ENCODE measurements at regions not wholly inside any gene's neighbourhood (a gene's known extent, or its start where the extent isn't known, plus 50 kb on each side); places are given as distances from the start of the nearest gene placed in this dataset.

- Mint-ChIP-seq H3K4me3 (no peak overlapping the region), H3K27me3 (ENCODE audit: low read depth) (no peaks in the 10 kb centered on the region), H3K4me1 (ENCODE audit: low read depth) (no peaks in the 10 kb centered on the region), H3K27ac (no peak overlapping the region), H3K9me3 (peaks cover 19% of the 10 kb centered on the region), H3K36me3 (ENCODE audit: low read depth) (no peaks in the 10 kb centered on the region)
- DNase-seq (ENCODE audit: low spot score): no peak
Observed at GRCh38 chr18:33849731-33850130, 271.7 kb downstream of the ASXL3 start.

DNA sequence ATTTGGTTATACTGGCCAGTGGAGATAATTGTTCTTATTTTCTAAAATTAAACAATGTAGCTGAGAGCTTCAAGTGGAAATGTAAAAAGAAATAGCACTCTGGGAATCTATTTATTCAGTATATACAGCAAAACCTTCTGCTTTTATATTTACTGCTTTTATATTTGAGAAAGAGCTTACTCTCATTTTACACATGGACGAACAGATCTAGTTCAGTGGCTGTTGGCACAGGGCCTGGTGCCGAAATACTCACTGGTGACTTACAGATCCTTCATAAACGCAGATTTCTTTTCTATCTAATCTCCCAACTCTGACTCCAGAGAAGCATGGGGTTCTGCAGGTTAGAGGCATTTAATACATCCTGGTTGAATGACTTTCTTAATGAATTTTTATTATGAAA, 266.2 kb downstream of the ASXL3 start:
- no peak overlapping the region for H3K27ac Mint-ChIP-seq
- H3K27me3 Mint-ChIP-seq (ENCODE audit: low read depth): no peaks in the 10 kb centered on the region
- DNase-seq (ENCODE audit: low spot score): no peak
- H3K9me3 Mint-ChIP-seq: peaks cover 7% of the 10 kb centered on the region
- no peaks in the 10 kb centered on the region for H3K4me1 Mint-ChIP-seq (ENCODE audit: low read depth)
- H3K36me3 Mint-ChIP-seq (ENCODE audit: low read depth): no peaks in the 10 kb centered on the region
- no peak overlapping the region for H3K4me3 Mint-ChIP-seq

- DNase-seq (ENCODE audit: low spot score): no peak
- no peak overlapping the region for H3K27ac Mint-ChIP-seq
- H3K36me3 Mint-ChIP-seq (ENCODE audit: low read depth): no peaks in the 10 kb centered on the region
- H3K9me3 Mint-ChIP-seq: no peaks in the 10 kb centered on the region
- no peaks in the 10 kb centered on the region for H3K27me3 Mint-ChIP-seq (ENCODE audit: low read depth)
- H3K4me3 Mint-ChIP-seq: no peak overlapping the region
- no peaks in the 10 kb centered on the region for H3K4me1 Mint-ChIP-seq (ENCODE audit: low read depth)
Observed at GRCh38 chr18:33841221-33841967, 263.4 kb downstream of the ASXL3 start.

DNA sequence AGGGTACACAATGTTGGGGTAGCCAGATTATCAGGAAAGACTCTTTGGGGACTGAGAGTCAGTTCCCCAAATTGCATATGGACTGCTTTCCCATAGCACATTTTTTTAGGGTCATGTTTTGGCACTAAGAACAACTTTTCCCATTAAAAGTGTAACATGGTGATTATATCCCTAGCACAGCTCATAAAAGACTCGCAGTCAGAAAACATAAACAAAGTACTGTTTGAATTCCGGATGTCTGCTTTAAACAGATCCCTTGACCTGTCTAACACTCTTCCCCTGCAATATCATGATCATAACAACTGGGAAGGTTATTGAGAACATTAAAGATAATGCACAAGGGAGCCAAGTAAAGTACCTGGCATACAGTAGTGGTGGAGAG, 262.2 kb downstream of the ASXL3 start:
- DNase-seq (ENCODE audit: low spot score): no peak
- no peak overlapping the region for H3K4me3 Mint-ChIP-seq
- no peaks in the 10 kb centered on the region for H3K4me1 Mint-ChIP-seq (ENCODE audit: low read depth)
- H3K36me3 Mint-ChIP-seq (ENCODE audit: low read depth): no peaks in the 10 kb centered on the region
- H3K9me3 Mint-ChIP-seq: no peaks in the 10 kb centered on the region
- H3K27me3 Mint-ChIP-seq (ENCODE audit: low read depth): no peaks in the 10 kb centered on the region
- H3K27ac Mint-ChIP-seq: no peak overlapping the region

GRCh38 chr18:33839452-33840211, 261.6 kb downstream of the ASXL3 start:
- H3K9me3 Mint-ChIP-seq: peaks cover under 1% of the 10 kb centered on the region

GRCh38 chr18:33838054-33838453, 260.0 kb downstream of the ASXL3 start:
- Mint-ChIP-seq H3K27ac (no peak overlapping the region), H3K4me1 (ENCODE audit: low read depth) (no peaks in the 10 kb centered on the region), H3K9me3 (peaks cover 11% of the 10 kb centered on the region), H3K27me3 (ENCODE audit: low read depth) (no peaks in the 10 kb centered on the region), H3K36me3 (ENCODE audit: low read depth) (no peaks in the 10 kb centered on the region), H3K4me3 (no peak overlapping the region)
- DNase-seq (ENCODE audit: low spot score): no peak

More at GRCh38 chr18:33839452-33840211, 261.6 kb downstream of the ASXL3 start:
- H3K27ac Mint-ChIP-seq: no peak overlapping the region
- H3K4me3 Mint-ChIP-seq: no peak overlapping the region
- H3K4me1 Mint-ChIP-seq (ENCODE audit: low read depth): no peaks in the 10 kb centered on the region
- no peak for DNase-seq (ENCODE audit: low spot score)
- no peaks in the 10 kb centered on the region for H3K36me3 Mint-ChIP-seq (ENCODE audit: low read depth)
- no peaks in the 10 kb centered on the region for H3K27me3 Mint-ChIP-seq (ENCODE audit: low read depth)

DNA sequence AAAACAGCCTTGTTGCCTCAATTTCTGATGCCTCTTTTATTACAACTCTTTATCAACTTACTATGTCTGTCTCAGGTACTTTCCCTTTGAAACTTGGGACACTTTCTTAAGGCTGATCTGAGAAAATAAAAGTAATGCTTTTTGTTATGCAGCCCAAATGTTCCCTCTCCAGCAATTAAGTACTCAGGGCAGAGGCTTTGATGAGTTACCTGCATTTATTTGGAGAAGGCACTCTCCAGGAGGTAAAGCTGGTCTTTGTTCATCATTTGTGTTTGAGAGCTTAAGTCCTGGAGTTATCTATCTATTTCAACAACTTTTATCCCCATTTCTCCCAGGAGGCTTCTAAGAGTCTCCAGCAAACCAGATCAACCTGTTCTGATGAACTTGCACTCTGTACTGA, 259.2 kb downstream of the ASXL3 start:
- DNase-seq (ENCODE audit: low spot score): no peak
- H3K27ac Mint-ChIP-seq: no peak overlapping the region
- peaks cover 15% of the 10 kb centered on the region for H3K9me3 Mint-ChIP-seq
- no peaks in the 10 kb centered on the region for H3K4me1 Mint-ChIP-seq (ENCODE audit: low read depth)
- H3K27me3 Mint-ChIP-seq (ENCODE audit: low read depth): no peaks in the 10 kb centered on the region
- no peaks in the 10 kb centered on the region for H3K36me3 Mint-ChIP-seq (ENCODE audit: low read depth)
- H3K4me3 Mint-ChIP-seq: no peak overlapping the region

DNA sequence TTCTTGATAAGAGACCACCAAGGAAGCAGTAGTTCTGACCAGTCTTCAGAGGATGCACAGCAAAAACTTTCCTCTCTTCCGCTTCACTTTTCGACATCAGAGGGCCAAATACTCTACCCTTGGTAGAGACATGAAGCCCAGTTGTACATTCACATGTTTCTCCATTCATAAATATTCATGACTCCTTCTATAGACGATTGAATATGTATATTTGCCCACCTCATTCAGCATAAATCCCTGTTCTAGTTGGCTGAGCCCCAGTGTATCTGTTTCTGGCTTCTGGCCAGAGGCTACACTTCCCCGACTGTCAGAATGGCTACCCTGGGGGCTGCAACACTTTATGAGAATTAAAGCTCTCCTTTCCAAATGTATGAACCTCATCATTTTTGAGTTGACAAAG, 258.5 kb downstream of the ASXL3 start:
- no peak for DNase-seq (ENCODE audit: low spot score)
- Mint-ChIP-seq H3K36me3 (ENCODE audit: low read depth) (no peaks in the 10 kb centered on the region), H3K27ac (no peak overlapping the region), H3K27me3 (ENCODE audit: low read depth) (no peaks in the 10 kb centered on the region), H3K4me1 (ENCODE audit: low read depth) (no peaks in the 10 kb centered on the region), H3K4me3 (no peak overlapping the region), H3K9me3 (peaks cover 18% of the 10 kb centered on the region)

GRCh38 chr18:33835419-33835818, 257.4 kb downstream of the ASXL3 start:
- Mint-ChIP-seq H3K36me3 (ENCODE audit: low read depth) (no peaks in the 10 kb centered on the region), H3K4me1 (ENCODE audit: low read depth) (no peaks in the 10 kb centered on the region), H3K9me3 (peaks cover 20% of the 10 kb centered on the region), H3K27me3 (ENCODE audit: low read depth) (no peaks in the 10 kb centered on the region), H3K4me3 (no peak overlapping the region), H3K27ac (no peak overlapping the region)
- no peak for DNase-seq (ENCODE audit: low spot score)

DNA sequence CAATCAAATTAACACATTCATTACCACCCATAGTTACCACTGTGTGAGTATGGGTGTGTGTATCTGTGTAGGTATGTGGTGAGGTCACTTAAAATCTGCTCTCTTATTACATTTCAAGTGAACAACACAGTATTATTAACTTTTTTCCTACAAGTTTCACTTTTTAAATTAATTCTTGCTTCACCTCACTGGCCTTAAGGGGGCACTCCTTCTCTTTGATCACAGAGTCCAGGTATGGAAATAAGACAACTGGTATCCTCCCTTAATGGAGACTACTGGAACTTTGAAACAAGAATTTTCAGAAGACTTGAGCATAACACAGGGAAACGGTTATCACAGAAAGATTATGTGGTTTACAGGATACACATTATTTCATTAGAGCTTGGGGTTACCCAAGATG, 255.8 kb downstream of the ASXL3 start:
- H3K4me3 Mint-ChIP-seq: no peak overlapping the region
- no peaks in the 10 kb centered on the region for H3K36me3 Mint-ChIP-seq (ENCODE audit: low read depth)
- DNase-seq (ENCODE audit: low spot score): no peak
- H3K9me3 Mint-ChIP-seq: peaks cover 20% of the 10 kb centered on the region
- no peaks in the 10 kb centered on the region for H3K27me3 Mint-ChIP-seq (ENCODE audit: low read depth)
- H3K27ac Mint-ChIP-seq: no peak overlapping the region
- no peaks in the 10 kb centered on the region for H3K4me1 Mint-ChIP-seq (ENCODE audit: low read depth)

DNA sequence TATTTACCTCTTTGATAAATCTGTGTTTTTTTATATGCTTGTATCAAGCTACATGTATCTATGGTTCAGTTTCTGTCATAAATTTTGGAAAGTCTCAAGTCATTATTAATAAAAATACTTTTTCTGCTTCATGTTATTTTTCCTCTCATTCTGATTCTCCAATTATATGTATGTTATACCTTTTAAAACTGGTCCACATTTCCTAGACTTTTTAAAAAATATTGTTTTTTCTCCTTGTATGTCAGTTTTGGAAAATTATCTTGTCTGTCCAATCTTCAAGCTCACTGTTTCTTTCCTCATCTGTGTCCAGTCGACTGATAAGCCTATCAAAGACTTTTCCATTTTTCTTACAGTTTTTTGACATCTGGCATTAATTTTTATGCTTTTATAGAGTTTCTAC, 253.4 kb downstream of the ASXL3 start:
- H3K27ac Mint-ChIP-seq: no peak overlapping the region
- no peak overlapping the region for H3K4me3 Mint-ChIP-seq
- H3K36me3 Mint-ChIP-seq (ENCODE audit: low read depth): no peaks in the 10 kb centered on the region
- no peaks in the 10 kb centered on the region for H3K4me1 Mint-ChIP-seq (ENCODE audit: low read depth)
- peaks cover 20% of the 10 kb centered on the region for H3K9me3 Mint-ChIP-seq
- no peaks in the 10 kb centered on the region for H3K27me3 Mint-ChIP-seq (ENCODE audit: low read depth)
- no peak for DNase-seq (ENCODE audit: low spot score)

DNA sequence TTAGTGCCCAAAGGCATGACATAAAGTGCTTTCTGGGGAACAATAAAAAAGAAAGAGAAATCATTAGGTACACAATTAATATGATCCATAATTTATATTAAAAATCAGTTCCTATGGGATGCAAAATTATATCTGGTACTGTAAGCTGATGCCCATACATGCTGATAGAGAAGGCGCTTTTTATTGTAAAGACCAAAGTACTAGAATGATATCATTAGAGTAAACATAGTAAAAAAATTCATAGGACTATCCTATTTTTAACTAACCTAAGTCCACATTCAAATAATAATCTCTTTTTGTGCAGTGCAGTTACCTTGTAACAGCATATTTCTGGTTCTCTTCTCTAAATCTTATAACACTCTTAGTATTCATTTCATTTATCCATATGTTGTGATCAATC, 252.2 kb downstream of the ASXL3 start:
- H3K27ac Mint-ChIP-seq: no peak overlapping the region
- no peaks in the 10 kb centered on the region for H3K27me3 Mint-ChIP-seq (ENCODE audit: low read depth)
- H3K4me3 Mint-ChIP-seq: no peak overlapping the region
- H3K36me3 Mint-ChIP-seq (ENCODE audit: low read depth): no peaks in the 10 kb centered on the region
- DNase-seq (ENCODE audit: low spot score): no peak
- peaks cover 20% of the 10 kb centered on the region for H3K9me3 Mint-ChIP-seq
- no peaks in the 10 kb centered on the region for H3K4me1 Mint-ChIP-seq (ENCODE audit: low read depth)

DNA sequence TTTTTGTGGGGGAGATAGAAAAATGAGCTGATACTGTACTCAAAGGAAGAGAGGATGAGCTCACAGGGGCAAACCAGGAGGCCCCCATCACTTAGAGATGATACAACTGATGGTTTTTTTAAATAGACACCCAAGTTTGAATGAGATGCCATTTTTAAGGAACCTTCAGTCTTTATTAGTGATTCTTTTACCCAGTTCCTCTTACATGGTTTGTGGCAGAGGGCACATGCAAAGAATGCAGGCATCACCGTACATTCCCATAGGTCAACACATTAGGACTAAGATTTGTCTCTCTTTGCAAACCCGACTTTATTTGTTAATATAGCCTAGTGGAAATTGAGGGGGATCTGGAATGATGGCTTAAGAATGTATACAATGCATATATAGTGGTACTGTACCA, 250.9 kb downstream of the ASXL3 start:
- Mint-ChIP-seq H3K36me3 (ENCODE audit: low read depth) (no peaks in the 10 kb centered on the region), H3K27ac (no peak overlapping the region), H3K9me3 (peaks cover 18% of the 10 kb centered on the region), H3K4me3 (no peak overlapping the region), H3K4me1 (ENCODE audit: low read depth) (no peaks in the 10 kb centered on the region), H3K27me3 (ENCODE audit: low read depth) (no peaks in the 10 kb centered on the region)
- DNase-seq (ENCODE audit: low spot score): no peak

GRCh38 chr18:33826151-33826550, 248.1 kb downstream of the ASXL3 start:
- Mint-ChIP-seq H3K9me3 (peaks cover 8% of the 10 kb centered on the region), H3K27me3 (ENCODE audit: low read depth) (no peaks in the 10 kb centered on the region), H3K36me3 (ENCODE audit: low read depth) (no peaks in the 10 kb centered on the region), H3K4me1 (ENCODE audit: low read depth) (no peaks in the 10 kb centered on the region), H3K4me3 (no peak overlapping the region), H3K27ac (no peak overlapping the region)
- no peak for DNase-seq (ENCODE audit: low spot score)

All from T-helper 2 cell treated with Interferon-gamma antibody and Interleukin-4, amounts not matched to agents 5 μg/mL and 100 μg/mL, for 36 hours (primary cell).